Parathyroid adenoma (tissue), 2 donors: ENCODE measurements at regions not wholly inside any gene's neighbourhood (a gene's known extent, or its start where the extent isn't known, plus 50 kb on each side); places are given as distances from the start of the nearest gene placed in this dataset.
"Not testable (repeated sequence)": the region's sequence is repeated elsewhere in the genome, so short reads cannot be mapped to it uniquely, and the experiment has no call there.

Experiments used
- H2AFZ ChIP-seq: fragments of 300-600 bp; sonication (generic); one replicate; pipeline ENCODE4 v1.7.0; 2017; ENCODE audit warnings: antibody characterized with exemption, mild to moderate bottlenecking
- H3K27ac ChIP-seq: fragments of 300-600 bp; sonication (generic); one replicate; pipeline ENCODE4 v1.7.0; 2017
- H3K27me3 ChIP-seq: fragments of 300-600 bp; sonication (generic); one replicate; pipeline ENCODE4 v1.7.0; 2017; ENCODE audit warnings: low read length; ENCODE audit not compliant: control insufficient read depth, insufficient read depth
- H3K36me3 ChIP-seq: fragments of 300-600 bp; sonication (generic); one replicate; pipeline ENCODE4 v1.7.0; 2017; ENCODE audit warnings: low read length; ENCODE audit not compliant: control insufficient read depth, insufficient read depth
- H3K4me1 ChIP-seq: fragments of 300-600 bp; sonication (generic); one replicate; pipeline ENCODE4 v1.7.0; 2017; ENCODE audit warnings: control low read depth
- H3K4me2 ChIP-seq: fragments of 300-600 bp; sonication (generic); one replicate; pipeline ENCODE4 v1.7.0; 2017; ENCODE audit warnings: low read length
- H3K4me3 ChIP-seq: fragments of 300-600 bp; sonication (generic); one replicate; pipeline ENCODE4 v1.7.0; 2017; ENCODE audit warnings: low read depth, low read length
- H3K79me2 ChIP-seq: fragments of 300-600 bp; sonication (generic); one replicate; pipeline ENCODE4 v1.7.0; 2017; ENCODE audit warnings: control low read depth
- H3K9ac ChIP-seq: fragments of 300-600 bp; sonication (generic); one replicate; pipeline ENCODE4 v1.7.0; 2017; ENCODE audit warnings: mild to moderate bottlenecking
- H3K9me3 ChIP-seq: fragments of 300-600 bp; sonication (generic); one replicate; pipeline ENCODE4 v1.7.0; 2017; ENCODE audit warnings: low read length; ENCODE audit not compliant: control insufficient read depth
- TF ChIP-seq, protein P1 (sequence below): fragments of 300-600 bp; sonication (generic); IDR thresholded peaks from one replicate; pipeline ENCODE4 v1.7.0; 2017; ENCODE audit warnings: antibody characterized with exemption, mild to moderate bottlenecking
- donor health status: primary hyperparathyroidism.

DNA sequence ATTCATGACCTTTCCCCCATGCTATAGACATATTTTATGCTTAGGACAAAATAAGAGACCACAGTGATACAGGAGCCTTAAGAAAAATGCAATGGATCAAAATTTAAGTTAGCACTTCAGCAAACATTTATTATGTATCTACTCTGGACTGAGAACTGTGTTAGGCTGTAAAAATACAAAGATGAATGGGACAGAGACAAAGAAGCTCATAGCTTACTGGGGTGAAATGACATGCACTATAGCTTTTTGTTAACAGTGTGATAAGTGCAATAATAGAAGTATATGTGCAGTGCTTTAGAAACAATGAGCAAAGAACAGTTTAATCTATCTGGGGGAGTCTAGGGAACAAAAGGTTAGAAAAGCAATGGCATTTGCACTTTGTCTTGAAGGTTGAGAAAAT, 1543.1 kb downstream of the FAM181B start:
- H3K27ac ChIP-seq: no peak overlapping the region
- H3K79me2 ChIP-seq: no peaks in the 10 kb centered on the region
- no peak overlapping the region for H2AFZ ChIP-seq
- H3K4me2 ChIP-seq: no peak overlapping the region
- H3K36me3 ChIP-seq: no peaks in the 10 kb centered on the region
- no peak overlapping the region for H3K9ac ChIP-seq
- TF ChIP-seq, protein P1, sequence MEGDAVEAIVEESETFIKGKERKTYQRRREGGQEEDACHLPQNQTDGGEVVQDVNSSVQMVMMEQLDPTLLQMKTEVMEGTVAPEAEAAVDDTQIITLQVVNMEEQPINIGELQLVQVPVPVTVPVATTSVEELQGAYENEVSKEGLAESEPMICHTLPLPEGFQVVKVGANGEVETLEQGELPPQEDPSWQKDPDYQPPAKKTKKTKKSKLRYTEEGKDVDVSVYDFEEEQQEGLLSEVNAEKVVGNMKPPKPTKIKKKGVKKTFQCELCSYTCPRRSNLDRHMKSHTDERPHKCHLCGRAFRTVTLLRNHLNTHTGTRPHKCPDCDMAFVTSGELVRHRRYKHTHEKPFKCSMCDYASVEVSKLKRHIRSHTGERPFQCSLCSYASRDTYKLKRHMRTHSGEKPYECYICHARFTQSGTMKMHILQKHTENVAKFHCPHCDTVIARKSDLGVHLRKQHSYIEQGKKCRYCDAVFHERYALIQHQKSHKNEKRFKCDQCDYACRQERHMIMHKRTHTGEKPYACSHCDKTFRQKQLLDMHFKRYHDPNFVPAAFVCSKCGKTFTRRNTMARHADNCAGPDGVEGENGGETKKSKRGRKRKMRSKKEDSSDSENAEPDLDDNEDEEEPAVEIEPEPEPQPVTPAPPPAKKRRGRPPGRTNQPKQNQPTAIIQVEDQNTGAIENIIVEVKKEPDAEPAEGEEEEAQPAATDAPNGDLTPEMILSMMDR: no peak
- no peaks in the 10 kb centered on the region for H3K27me3 ChIP-seq
- no peaks in the 10 kb centered on the region for H3K9me3 ChIP-seq
- no peaks in the 10 kb centered on the region for H3K4me1 ChIP-seq
- no peak overlapping the region for H3K4me3 ChIP-seq

DNA sequence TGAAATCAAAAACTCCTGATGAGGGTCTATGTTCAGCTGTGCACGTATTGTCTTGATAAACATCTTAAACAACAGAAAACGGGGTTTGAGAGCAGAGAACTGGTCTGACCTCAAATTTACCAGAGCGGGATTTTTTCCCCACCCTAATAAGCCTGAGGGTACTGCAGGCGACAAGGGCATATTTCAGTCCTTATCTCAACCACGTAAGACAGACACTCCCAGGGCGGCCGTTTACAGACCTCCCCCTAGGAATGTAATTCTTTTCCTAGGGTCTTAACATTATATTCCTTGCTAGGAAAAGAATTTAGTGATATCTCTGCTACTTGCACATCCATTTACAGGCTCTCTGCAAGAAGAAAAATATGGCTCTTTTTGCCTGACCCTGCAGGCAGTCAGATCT, 1546.6 kb downstream of the FAM181B start:
- not testable (repeated sequence) for H3K36me3 ChIP-seq, H3K27ac ChIP-seq, H3K4me1 ChIP-seq, H3K4me2 ChIP-seq, H3K9me3 ChIP-seq, H3K4me3 ChIP-seq, H2AFZ ChIP-seq, H3K79me2 ChIP-seq, H3K9ac ChIP-seq, H3K27me3 ChIP-seq

DNA sequence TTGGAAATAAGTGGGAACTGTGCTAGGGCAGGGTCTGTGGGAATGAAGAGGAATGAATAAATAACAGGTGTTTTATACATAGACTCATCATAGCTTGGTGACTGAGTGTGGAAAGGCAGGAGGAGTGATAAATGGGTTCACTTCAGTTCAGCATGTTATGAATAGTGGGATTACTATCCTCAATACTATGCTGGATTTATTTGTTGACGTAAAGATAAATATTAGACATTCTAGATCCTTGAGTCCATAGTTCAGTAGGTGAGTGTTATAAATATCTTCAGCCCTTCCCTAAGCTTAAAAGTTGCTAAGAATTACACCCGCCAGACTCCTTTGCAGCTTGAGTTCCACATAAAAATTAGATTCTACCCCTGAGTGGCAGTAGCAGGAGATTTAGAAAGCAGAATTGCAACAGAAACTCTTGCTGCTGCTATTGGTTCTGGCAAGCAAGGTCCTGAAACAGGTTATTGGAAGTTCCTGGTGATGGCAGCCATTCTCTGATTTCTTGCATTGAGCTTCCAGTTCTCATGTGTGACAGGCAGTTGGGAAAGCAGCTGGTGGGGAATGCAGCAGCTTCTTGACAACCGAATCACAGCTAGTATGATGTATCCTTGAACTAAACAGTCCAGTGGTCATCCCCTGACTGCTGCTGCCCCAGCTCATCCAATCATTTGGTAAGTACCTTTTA, 1558.9 kb downstream of the FAM181B start:
- TF ChIP-seq, protein P1: no peak
- no peaks in the 10 kb centered on the region for H3K27me3 ChIP-seq
- H3K27ac ChIP-seq: no peak overlapping the region
- H3K36me3 ChIP-seq: no peaks in the 10 kb centered on the region
- H3K4me1 ChIP-seq: no peaks in the 10 kb centered on the region
- H2AFZ ChIP-seq: no peak overlapping the region
- H3K4me2 ChIP-seq: no peak overlapping the region
- H3K9me3 ChIP-seq: no peaks in the 10 kb centered on the region
- no peak overlapping the region for H3K4me3 ChIP-seq
- no peaks in the 10 kb centered on the region for H3K79me2 ChIP-seq
- H3K9ac ChIP-seq: no peak overlapping the region

DNA sequence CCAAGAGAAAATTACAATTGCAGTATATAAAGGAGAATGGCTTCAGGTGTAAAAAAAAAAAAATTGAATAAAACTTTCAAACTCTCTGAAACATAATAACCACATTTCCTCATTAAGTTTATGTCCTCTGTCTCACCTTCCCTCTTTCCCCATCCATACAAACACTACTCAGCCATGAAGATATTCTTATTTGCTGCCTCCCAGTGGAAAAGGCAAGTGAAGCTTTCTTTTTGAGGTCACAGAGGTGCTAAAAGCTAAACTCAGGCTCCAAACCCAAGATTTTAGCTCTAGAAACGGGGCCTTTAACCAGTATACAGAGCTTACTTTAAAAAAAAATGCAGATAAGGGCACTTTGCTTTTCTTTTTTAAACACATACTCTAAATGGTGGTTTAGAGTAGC, 1568.5 kb downstream of the FAM181B start:
- no peak overlapping the region for H3K4me3 ChIP-seq
- no peak overlapping the region for H3K9ac ChIP-seq
- H3K9me3 ChIP-seq: no peaks in the 10 kb centered on the region
- H3K4me1 ChIP-seq: no peaks in the 10 kb centered on the region
- no peak overlapping the region for H2AFZ ChIP-seq
- H3K27me3 ChIP-seq: no peaks in the 10 kb centered on the region
- H3K79me2 ChIP-seq: no peaks in the 10 kb centered on the region
- H3K36me3 ChIP-seq: no peaks in the 10 kb centered on the region
- no peak overlapping the region for H3K4me2 ChIP-seq
- TF ChIP-seq, protein P1: no peak
- no peak overlapping the region for H3K27ac ChIP-seq

DNA sequence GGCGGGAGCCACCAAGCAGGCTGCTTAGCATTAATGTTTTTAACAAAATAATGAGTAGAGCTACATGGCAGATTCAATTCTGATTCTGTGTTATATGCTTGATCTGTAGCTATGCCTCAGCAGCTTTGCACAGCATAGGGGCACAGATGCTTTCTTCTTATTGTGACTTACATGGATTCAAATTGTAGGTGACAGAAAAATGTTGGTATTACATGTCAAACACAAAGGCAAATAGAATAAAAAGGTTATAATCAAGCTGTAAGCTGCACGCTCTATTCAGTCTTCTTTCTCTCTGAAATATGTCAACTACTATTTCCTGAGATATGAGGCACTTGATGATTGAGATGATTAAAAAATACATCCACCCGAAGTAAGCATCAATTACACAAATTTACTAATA, 1573.8 kb downstream of the FAM181B start:
- Histone ChIP-seq H3K27ac (no peak overlapping the region), H2AFZ (no peak overlapping the region), H3K4me2 (no peak overlapping the region), H3K27me3 (no peaks in the 10 kb centered on the region), H3K4me3 (no peak overlapping the region), H3K9ac (no peak overlapping the region), H3K36me3 (no peaks in the 10 kb centered on the region), H3K4me1 (no peaks in the 10 kb centered on the region), H3K9me3 (no peaks in the 10 kb centered on the region), H3K79me2 (no peaks in the 10 kb centered on the region)
- TF ChIP-seq, protein P1: no peak
